MM.1S (cell line): ENCODE measurements at regions not wholly inside any gene's neighbourhood (a gene's known extent, or its start where the extent isn't known, plus 50 kb on each side); places are given as distances from the start of the nearest gene placed in this dataset.

ENCODE experiments used
- EZH2 ChIP-seq: fragments of 300-600 bp; sonication (generic); optimal IDR thresholded peaks from 2 replicates; pipeline ENCODE3; 2017; ENCODE audit warnings: low read depth, mild to moderate bottlenecking, antibody characterized with exemption, low read length, mixed read lengths
- TF ChIP-seq, protein P1 (sequence below): fragments of 300-600 bp; sonication (generic); IDR thresholded peaks from 2 replicates; pipeline ENCODE4 v1.5.1; 2016; ENCODE audit warnings: antibody characterized with exemption, low read length, mixed read lengths

DNA sequence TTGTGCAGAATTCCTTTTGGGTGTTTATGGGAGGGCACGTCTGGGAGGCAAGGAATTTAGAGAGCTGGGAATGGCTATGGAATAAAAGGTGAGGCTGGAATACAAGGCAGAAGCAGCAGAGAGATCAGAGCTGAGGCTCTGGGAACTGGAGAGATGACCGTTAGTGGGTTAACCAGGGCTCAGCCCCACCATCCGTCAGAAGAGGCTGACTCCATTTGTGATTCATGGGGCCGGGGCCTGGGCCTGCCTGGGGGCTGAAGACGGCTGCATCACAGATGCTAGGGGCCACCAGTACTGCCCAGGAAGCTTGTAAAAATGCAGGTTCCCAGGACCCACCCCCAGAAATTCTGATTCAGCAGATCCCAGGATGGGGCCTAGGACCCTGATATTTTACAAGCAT lies 398.1 kb downstream of the MED13L start:
- TF ChIP-seq, protein P1, sequence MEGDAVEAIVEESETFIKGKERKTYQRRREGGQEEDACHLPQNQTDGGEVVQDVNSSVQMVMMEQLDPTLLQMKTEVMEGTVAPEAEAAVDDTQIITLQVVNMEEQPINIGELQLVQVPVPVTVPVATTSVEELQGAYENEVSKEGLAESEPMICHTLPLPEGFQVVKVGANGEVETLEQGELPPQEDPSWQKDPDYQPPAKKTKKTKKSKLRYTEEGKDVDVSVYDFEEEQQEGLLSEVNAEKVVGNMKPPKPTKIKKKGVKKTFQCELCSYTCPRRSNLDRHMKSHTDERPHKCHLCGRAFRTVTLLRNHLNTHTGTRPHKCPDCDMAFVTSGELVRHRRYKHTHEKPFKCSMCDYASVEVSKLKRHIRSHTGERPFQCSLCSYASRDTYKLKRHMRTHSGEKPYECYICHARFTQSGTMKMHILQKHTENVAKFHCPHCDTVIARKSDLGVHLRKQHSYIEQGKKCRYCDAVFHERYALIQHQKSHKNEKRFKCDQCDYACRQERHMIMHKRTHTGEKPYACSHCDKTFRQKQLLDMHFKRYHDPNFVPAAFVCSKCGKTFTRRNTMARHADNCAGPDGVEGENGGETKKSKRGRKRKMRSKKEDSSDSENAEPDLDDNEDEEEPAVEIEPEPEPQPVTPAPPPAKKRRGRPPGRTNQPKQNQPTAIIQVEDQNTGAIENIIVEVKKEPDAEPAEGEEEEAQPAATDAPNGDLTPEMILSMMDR = no peak
- no peak for TF ChIP-seq EZH2
